Heart left ventricle (tissue), 13 donors: ENCODE measurements at regions not wholly inside any gene's neighbourhood (a gene's known extent, or its start where the extent isn't known, plus 50 kb on each side); places are given as distances from the start of the nearest gene placed in this dataset.

Experiments
- POLR2A ChIP-seq, 2 donors: fragments of 450-650 bp; IDR thresholded peaks; one replicate each; pipeline ENCODE4 v1.6.1; 2017; ENCODE audit warnings: antibody characterized with exemption in 2 of 2, mild to moderate bottlenecking in 2 of 2, moderate library complexity in 2 of 2
- TF ChIP-seq, protein P1 (sequence below), 12 donors: fragments of 200-600 bp; sonication (generic) in 4 of 12; IDR thresholded peaks; one replicate each; pipeline versions ENCODE4 v1.5.0 to v1.8.0; 2018 to 2022; ENCODE audit warnings: antibody characterized with exemption in 12 of 12, mild to moderate bottlenecking in 5 of 12
- donor health status: ischemic (EF 13 %, LVEDD 7.1; RV severe dilation, severe dysfunction).
- donor health status: DM: no; HTN: yes; CAD: no.
- donor health status: DM: no; HTN: no; CAD: no.
- donor health status: ischemic (EF 25% LVEDD 6.9; RV normal size, moderate dysfunction).
- donor health status: ischemic (EF 25% LVEDD 5.7; RV mildly dilated, moderate dysfunction).
- donor health status: ischemic (EF 35%, LVEDD 5.7; RV mildly dilated, moderate dysfunction).
- donor health status: nonischemic (EF 11% LVEDD 7.7; RV severe dilation, severe dysfunction).
- donor health status: DM: yes; HTN: yes; CAD: no.
- donor health status: PGD.
- donor health status: ischemic (EF 29% LVEDD 5.4; RV normal size, mild dysfunction).
- donor health status: nonischemic (EF 23%, LVEDD 6.1; RV moderate dilation, normal function).

DNA sequence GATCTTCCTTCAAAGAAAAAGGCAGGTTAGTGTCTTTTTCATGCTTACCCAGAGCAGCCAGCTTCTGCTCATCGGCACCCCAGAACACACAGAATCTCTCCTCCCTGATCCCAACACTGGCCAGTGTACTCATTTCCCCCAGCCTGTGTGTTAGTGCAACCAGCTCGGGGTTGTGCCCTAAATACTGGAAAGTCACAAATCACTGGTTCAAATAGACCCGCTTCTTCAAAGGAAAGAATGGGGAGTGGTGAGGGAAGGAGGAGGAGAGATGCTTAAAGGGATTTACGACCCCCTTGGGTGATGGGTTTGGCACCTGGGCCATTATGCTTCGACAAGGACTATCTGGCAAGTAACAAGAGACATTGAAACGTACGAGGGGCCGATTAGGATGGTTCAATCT, 114.0 kb downstream of the FOXB1 start:
- TF ChIP-seq, protein P1, sequence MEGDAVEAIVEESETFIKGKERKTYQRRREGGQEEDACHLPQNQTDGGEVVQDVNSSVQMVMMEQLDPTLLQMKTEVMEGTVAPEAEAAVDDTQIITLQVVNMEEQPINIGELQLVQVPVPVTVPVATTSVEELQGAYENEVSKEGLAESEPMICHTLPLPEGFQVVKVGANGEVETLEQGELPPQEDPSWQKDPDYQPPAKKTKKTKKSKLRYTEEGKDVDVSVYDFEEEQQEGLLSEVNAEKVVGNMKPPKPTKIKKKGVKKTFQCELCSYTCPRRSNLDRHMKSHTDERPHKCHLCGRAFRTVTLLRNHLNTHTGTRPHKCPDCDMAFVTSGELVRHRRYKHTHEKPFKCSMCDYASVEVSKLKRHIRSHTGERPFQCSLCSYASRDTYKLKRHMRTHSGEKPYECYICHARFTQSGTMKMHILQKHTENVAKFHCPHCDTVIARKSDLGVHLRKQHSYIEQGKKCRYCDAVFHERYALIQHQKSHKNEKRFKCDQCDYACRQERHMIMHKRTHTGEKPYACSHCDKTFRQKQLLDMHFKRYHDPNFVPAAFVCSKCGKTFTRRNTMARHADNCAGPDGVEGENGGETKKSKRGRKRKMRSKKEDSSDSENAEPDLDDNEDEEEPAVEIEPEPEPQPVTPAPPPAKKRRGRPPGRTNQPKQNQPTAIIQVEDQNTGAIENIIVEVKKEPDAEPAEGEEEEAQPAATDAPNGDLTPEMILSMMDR (IDR thresholded peaks at IDR 0.05) = no peak
- no peak for TF ChIP-seq POLR2A (IDR thresholded peaks at IDR 0.05)
